Ishikawa (cell line): ENCODE measurements at regions not wholly inside any gene's neighbourhood (a gene's known extent, or its start where the extent isn't known, plus 50 kb on each side); places are given as distances from the start of the nearest gene placed in this dataset.

Experiments
- CEBPB ChIP-seq: IDR thresholded peaks from 2 replicates; pipeline ENCODE4 v1.6.1; 2012
- CREB1 ChIP-seq: IDR thresholded peaks from 2 replicates; pipeline ENCODE4 v1.6.1; 2012; ENCODE audit warnings: low read depth
- EP300 ChIP-seq: IDR thresholded peaks from 2 replicates; pipeline ENCODE4 v1.6.1; 2012; ENCODE audit warnings: borderline replicate concordance
- NFIC ChIP-seq: IDR thresholded peaks from 2 replicates; pipeline ENCODE4 v1.6.1; 2012
- RAD21 ChIP-seq: IDR thresholded peaks from 2 replicates; pipeline ENCODE4 v1.6.1; 2012; ENCODE audit warnings: low read depth
- TAF1 ChIP-seq: IDR thresholded peaks from 2 replicates; pipeline ENCODE4 v1.6.1; 2012; ENCODE audit warnings: low read depth, mild to moderate bottlenecking
- TEAD4 ChIP-seq: IDR thresholded peaks from 2 replicates; pipeline ENCODE4 v1.6.1; 2012
- USF1 ChIP-seq: IDR thresholded peaks from 2 replicates; pipeline ENCODE4 v1.6.1; 2012
- YY1 ChIP-seq: IDR thresholded peaks from 2 replicates; pipeline ENCODE4 v1.6.1; 2012; ENCODE audit warnings: low read depth
- ZBTB7A ChIP-seq: IDR thresholded peaks from 2 replicates; pipeline ENCODE4 v1.6.1; 2012; ENCODE audit warnings: low read depth
- TF ChIP-seq, protein P1 (sequence below): IDR thresholded peaks from 2 replicates; pipeline ENCODE4 v1.6.1; 2012; ENCODE audit warnings: low read depth, mild to moderate bottlenecking
- TF ChIP-seq, protein P2 (sequence below): IDR thresholded peaks from 2 replicates; pipeline ENCODE4 v1.6.1; 2012

DNA sequence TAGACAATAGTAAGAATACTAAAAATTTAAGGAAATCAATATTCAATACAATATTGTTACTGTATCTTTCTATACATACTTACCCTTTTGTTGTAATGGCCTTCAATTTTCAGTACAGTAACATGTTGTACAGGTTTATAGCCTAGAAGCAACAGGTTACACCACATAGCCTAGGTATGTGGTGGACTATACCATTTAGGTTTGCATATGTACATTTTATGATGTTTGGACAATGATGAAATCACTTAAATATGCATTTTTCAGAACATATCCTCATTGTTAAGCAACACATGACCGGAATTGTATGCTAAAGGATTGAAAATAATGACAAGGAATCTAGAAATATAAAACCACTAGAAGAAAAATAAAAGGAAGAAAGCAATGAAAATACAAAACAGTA, 611.4 kb downstream of the DACH1 start:
- TF ChIP-seq EP300 (no peak), ZBTB7A (no peak), NFIC (no peak), TAF1 (no peak), CEBPB (no peak), YY1 (no peak), RAD21 (no peak), CREB1 (no peak), TEAD4 (no peak), USF1 (no peak)
- TF ChIP-seq, protein P1, sequence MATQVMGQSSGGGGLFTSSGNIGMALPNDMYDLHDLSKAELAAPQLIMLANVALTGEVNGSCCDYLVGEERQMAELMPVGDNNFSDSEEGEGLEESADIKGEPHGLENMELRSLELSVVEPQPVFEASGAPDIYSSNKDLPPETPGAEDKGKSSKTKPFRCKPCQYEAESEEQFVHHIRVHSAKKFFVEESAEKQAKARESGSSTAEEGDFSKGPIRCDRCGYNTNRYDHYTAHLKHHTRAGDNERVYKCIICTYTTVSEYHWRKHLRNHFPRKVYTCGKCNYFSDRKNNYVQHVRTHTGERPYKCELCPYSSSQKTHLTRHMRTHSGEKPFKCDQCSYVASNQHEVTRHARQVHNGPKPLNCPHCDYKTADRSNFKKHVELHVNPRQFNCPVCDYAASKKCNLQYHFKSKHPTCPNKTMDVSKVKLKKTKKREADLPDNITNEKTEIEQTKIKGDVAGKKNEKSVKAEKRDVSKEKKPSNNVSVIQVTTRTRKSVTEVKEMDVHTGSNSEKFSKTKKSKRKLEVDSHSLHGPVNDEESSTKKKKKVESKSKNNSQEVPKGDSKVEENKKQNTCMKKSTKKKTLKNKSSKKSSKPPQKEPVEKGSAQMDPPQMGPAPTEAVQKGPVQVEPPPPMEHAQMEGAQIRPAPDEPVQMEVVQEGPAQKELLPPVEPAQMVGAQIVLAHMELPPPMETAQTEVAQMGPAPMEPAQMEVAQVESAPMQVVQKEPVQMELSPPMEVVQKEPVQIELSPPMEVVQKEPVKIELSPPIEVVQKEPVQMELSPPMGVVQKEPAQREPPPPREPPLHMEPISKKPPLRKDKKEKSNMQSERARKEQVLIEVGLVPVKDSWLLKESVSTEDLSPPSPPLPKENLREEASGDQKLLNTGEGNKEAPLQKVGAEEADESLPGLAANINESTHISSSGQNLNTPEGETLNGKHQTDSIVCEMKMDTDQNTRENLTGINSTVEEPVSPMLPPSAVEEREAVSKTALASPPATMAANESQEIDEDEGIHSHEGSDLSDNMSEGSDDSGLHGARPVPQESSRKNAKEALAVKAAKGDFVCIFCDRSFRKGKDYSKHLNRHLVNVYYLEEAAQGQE = no peak
- TF ChIP-seq, protein P2, sequence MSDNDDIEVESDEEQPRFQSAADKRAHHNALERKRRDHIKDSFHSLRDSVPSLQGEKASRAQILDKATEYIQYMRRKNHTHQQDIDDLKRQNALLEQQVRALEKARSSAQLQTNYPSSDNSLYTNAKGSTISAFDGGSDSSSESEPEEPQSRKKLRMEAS = no peak
